ENCODE measurements at regions not wholly inside any gene's neighbourhood (a gene's known extent, or its start where the extent isn't known, plus 50 kb on each side); places are given as distances from the start of the nearest gene placed in this dataset.

- no peaks in the 10 kb centered on the region for H3K4me1 ChIP-seq (ENCODE audit: control extremely low read depth in 1 of 4, control insufficient read depth in 4 of 4, insufficient read depth in 4 of 4, low read length in 3 of 4)
- no peak overlapping the region for H3K4me3 ChIP-seq (ENCODE audit: control insufficient read depth in 1 of 7, extremely low read depth in 1 of 7, insufficient read depth in 4 of 7, low read depth in 2 of 7, low read length in 6 of 7)
- H3K27me3 ChIP-seq (replicated peaks in 2 of 5; ENCODE audit: control insufficient read depth in 4 of 5, insufficient read depth in 5 of 5, low read length in 4 of 5), result peaks cover 0 to 16% (median 0%) of the 10 kb centered on the region in 5 experiments
- no peak overlapping the region for H3K27ac ChIP-seq (ENCODE audit: insufficient read depth in 1 of 2, low read depth in 1 of 2, low read length in 2 of 2, poor library complexity in 1 of 2, severe bottlenecking in 2 of 2)
- no CpG with 5 or more reads among the region's 1 CpG for WGBS (ENCODE audit: insufficient coverage)
- POLR2A ChIA-PET, result no interaction called here
- H3K36me3 ChIP-seq (ENCODE audit: control insufficient read depth in 4 of 4, insufficient read depth in 4 of 4, low read length in 3 of 4), result no peaks in the 10 kb centered on the region
- CTCF ChIA-PET, result interaction anchor here (0.6 to 1.6 kb wide), 5 partner anchors 10 to 67 kb away, joined by 3 to 11 read pairs (median 3); no protein-coding TSS in a partner anchor
- H3K9me3 ChIP-seq (ENCODE audit: control extremely low read depth in 1 of 5, control insufficient read depth in 4 of 5, insufficient read depth in 2 of 5, low read depth in 1 of 5, low read length in 4 of 5), result no peaks in the 10 kb centered on the region
- DNase-seq, result no peak
Measured at GRCh38 chrX:44025555-44025954, 52.4 kb upstream of the NDP start.
